ENCODE measurements at regions not wholly inside any gene's neighbourhood (a gene's known extent, or its start where the extent isn't known, plus 50 kb on each side); places are given as distances from the start of the nearest gene placed in this dataset.
A peak's percentile ranks its signal among the peaks of the same experiment; 100 is the strongest.

- no peaks in the 10 kb centered on the region for H3K27me3 ChIP-seq (ENCODE audit: control insufficient read depth, insufficient read depth, low read length)
- H3K36me3 ChIP-seq (ENCODE audit: control insufficient read depth, insufficient read depth, low read length) = no peaks in the 10 kb centered on the region
- no peaks in the 10 kb centered on the region for H3K9me3 ChIP-seq (replicated peaks; ENCODE audit: control insufficient read depth, low read depth, low read length)
- no peak for DNase-seq
- no peak overlapping the region for H3K4me3 ChIP-seq (ENCODE audit: low read length)
- H3K4me1 ChIP-seq (ENCODE audit: control insufficient read depth, insufficient read depth, low read length) = no peaks in the 10 kb centered on the region
- WGBS (ENCODE audit: insufficient coverage) = no CpG with 5 or more reads among the region's 1 CpG
- no peak overlapping the region for H3K27ac ChIP-seq (ENCODE audit: low read length)
These were observed 594.0 kb upstream of the UBE2E2 start for GRCh38 chr3:22609139-22609538.

GRCh38 chr3:22612927-22613326 is 590.2 kb upstream of the UBE2E2 start:
- Histone ChIP-seq H3K4me3 (ENCODE audit: low read length) (no peak overlapping the region), H3K36me3 (ENCODE audit: control insufficient read depth, insufficient read depth, low read length) (no peaks in the 10 kb centered on the region), H3K27me3 (ENCODE audit: control insufficient read depth, insufficient read depth, low read length) (no peaks in the 10 kb centered on the region), H3K27ac (ENCODE audit: low read length) (no peak overlapping the region), H3K9me3 (replicated peaks; ENCODE audit: control insufficient read depth, low read depth, low read length) (no peaks in the 10 kb centered on the region), H3K4me1 (ENCODE audit: control insufficient read depth, insufficient read depth, low read length) (no peaks in the 10 kb centered on the region)
- no peak for DNase-seq
- no CpG with 5 or more reads among the region's 4 CpGs for WGBS (ENCODE audit: insufficient coverage)

- H3K27ac ChIP-seq (ENCODE audit: low read length) = no peak overlapping the region
- WGBS (ENCODE audit: insufficient coverage) = 53% methylated on average over 2 of the region's 2 CpGs
- H3K27me3 ChIP-seq (ENCODE audit: control insufficient read depth, insufficient read depth, low read length) = no peaks in the 10 kb centered on the region
- H3K4me3 ChIP-seq (ENCODE audit: low read length) = no peak overlapping the region
- no peaks in the 10 kb centered on the region for H3K4me1 ChIP-seq (ENCODE audit: control insufficient read depth, insufficient read depth, low read length)
- no peak for DNase-seq
- no peaks in the 10 kb centered on the region for H3K9me3 ChIP-seq (replicated peaks; ENCODE audit: control insufficient read depth, low read depth, low read length)
- H3K36me3 ChIP-seq (ENCODE audit: control insufficient read depth, insufficient read depth, low read length) = no peaks in the 10 kb centered on the region
These were observed 587.3 kb upstream of the UBE2E2 start for GRCh38 chr3:22615790-22616189.

GRCh38 chr3:22617372-22617771 is 585.8 kb upstream of the UBE2E2 start:
- Histone ChIP-seq H3K27me3 (ENCODE audit: control insufficient read depth, insufficient read depth, low read length) (no peaks in the 10 kb centered on the region), H3K4me1 (ENCODE audit: control insufficient read depth, insufficient read depth, low read length) (no peaks in the 10 kb centered on the region), H3K27ac (ENCODE audit: low read length) (no peak overlapping the region), H3K36me3 (ENCODE audit: control insufficient read depth, insufficient read depth, low read length) (no peaks in the 10 kb centered on the region), H3K4me3 (ENCODE audit: low read length) (no peak overlapping the region), H3K9me3 (replicated peaks; ENCODE audit: control insufficient read depth, low read depth, low read length) (no peaks in the 10 kb centered on the region)
- no peak for DNase-seq
- no CpG with 5 or more reads among the region's 1 CpG for WGBS (ENCODE audit: insufficient coverage)

- no peak overlapping the region for H3K27ac ChIP-seq (ENCODE audit: low read length)
- no peak overlapping the region for H3K4me3 ChIP-seq (ENCODE audit: low read length)
- WGBS (ENCODE audit: insufficient coverage) = no CpG with 5 or more reads among the region's 1 CpG
- H3K9me3 ChIP-seq (replicated peaks; ENCODE audit: control insufficient read depth, low read depth, low read length) = no peaks in the 10 kb centered on the region
- H3K36me3 ChIP-seq (ENCODE audit: control insufficient read depth, insufficient read depth, low read length) = no peaks in the 10 kb centered on the region
- H3K4me1 ChIP-seq (ENCODE audit: control insufficient read depth, insufficient read depth, low read length) = no peaks in the 10 kb centered on the region
- no peak for DNase-seq
- H3K27me3 ChIP-seq (ENCODE audit: control insufficient read depth, insufficient read depth, low read length) = no peaks in the 10 kb centered on the region
These were observed 582.6 kb upstream of the UBE2E2 start for GRCh38 chr3:22620498-22620897.

- no peak overlapping the region for H3K27ac ChIP-seq (ENCODE audit: low read length)
- H3K4me1 ChIP-seq (ENCODE audit: control insufficient read depth, insufficient read depth, low read length) = no peaks in the 10 kb centered on the region
- no peaks in the 10 kb centered on the region for H3K27me3 ChIP-seq (ENCODE audit: control insufficient read depth, insufficient read depth, low read length)
- H3K4me3 ChIP-seq (ENCODE audit: low read length) = no peak overlapping the region
- WGBS (ENCODE audit: insufficient coverage) = 80% methylated on average over 1 of the region's 4 CpGs
- H3K9me3 ChIP-seq (replicated peaks; ENCODE audit: control insufficient read depth, low read depth, low read length) = peaks cover 2% of the 10 kb centered on the region
- H3K36me3 ChIP-seq (ENCODE audit: control insufficient read depth, insufficient read depth, low read length) = no peaks in the 10 kb centered on the region
- DNase-seq = no peak
These were observed 581.8 kb upstream of the UBE2E2 start for GRCh38 chr3:22621205-22621809.

- 82% methylated on average over 3 of the region's 3 CpGs for WGBS (ENCODE audit: insufficient coverage)
- DNase-seq = no peak
- Histone ChIP-seq H3K27me3 (ENCODE audit: control insufficient read depth, insufficient read depth, low read length) (no peaks in the 10 kb centered on the region), H3K36me3 (ENCODE audit: control insufficient read depth, insufficient read depth, low read length) (no peaks in the 10 kb centered on the region), H3K27ac (ENCODE audit: low read length) (no peak overlapping the region), H3K9me3 (replicated peaks; ENCODE audit: control insufficient read depth, low read depth, low read length) (peaks cover 6% of the 10 kb centered on the region), H3K4me3 (ENCODE audit: low read length) (no peak overlapping the region), H3K4me1 (ENCODE audit: control insufficient read depth, insufficient read depth, low read length) (no peaks in the 10 kb centered on the region)
These were observed 575.1 kb upstream of the UBE2E2 start for GRCh38 chr3:22627993-22628499.

GRCh38 chr3:22632536-22632935 is 570.6 kb upstream of the UBE2E2 start:
- Histone ChIP-seq H3K27ac (ENCODE audit: low read length) (no peak overlapping the region), H3K4me3 (ENCODE audit: low read length) (no peak overlapping the region), H3K4me1 (ENCODE audit: control insufficient read depth, insufficient read depth, low read length) (no peaks in the 10 kb centered on the region), H3K36me3 (ENCODE audit: control insufficient read depth, insufficient read depth, low read length) (no peaks in the 10 kb centered on the region), H3K9me3 (replicated peaks; ENCODE audit: control insufficient read depth, low read depth, low read length) (no peaks in the 10 kb centered on the region), H3K27me3 (ENCODE audit: control insufficient read depth, insufficient read depth, low read length) (no peaks in the 10 kb centered on the region)
- WGBS (ENCODE audit: insufficient coverage) = 95% methylated on average over 2 of the region's 3 CpGs
- DNase-seq = no peak

- Histone ChIP-seq H3K27me3 (ENCODE audit: control insufficient read depth, insufficient read depth, low read length) (no peaks in the 10 kb centered on the region), H3K9me3 (replicated peaks; ENCODE audit: control insufficient read depth, low read depth, low read length) (no peaks in the 10 kb centered on the region), H3K27ac (ENCODE audit: low read length) (no peak overlapping the region), H3K4me1 (ENCODE audit: control insufficient read depth, insufficient read depth, low read length) (no peaks in the 10 kb centered on the region), H3K4me3 (ENCODE audit: low read length) (no peak overlapping the region), H3K36me3 (ENCODE audit: control insufficient read depth, insufficient read depth, low read length) (no peaks in the 10 kb centered on the region)
- DNase-seq = no peak
- no CpG with 5 or more reads among the region's 1 CpG for WGBS (ENCODE audit: insufficient coverage)
These were observed 568.7 kb upstream of the UBE2E2 start for GRCh38 chr3:22634433-22634832.

GRCh38 chr3:22659651-22660475 is 543.3 kb upstream of the UBE2E2 start:
- H3K27ac ChIP-seq (ENCODE audit: low read length) = no peak overlapping the region
- WGBS (ENCODE audit: insufficient coverage) = no CpG with 5 or more reads among the region's 1 CpG
- no peaks in the 10 kb centered on the region for H3K4me1 ChIP-seq (ENCODE audit: control insufficient read depth, insufficient read depth, low read length)
- H3K36me3 ChIP-seq (ENCODE audit: control insufficient read depth, insufficient read depth, low read length) = no peaks in the 10 kb centered on the region
- no peaks in the 10 kb centered on the region for H3K27me3 ChIP-seq (ENCODE audit: control insufficient read depth, insufficient read depth, low read length)
- H3K9me3 ChIP-seq (replicated peaks; ENCODE audit: control insufficient read depth, low read depth, low read length) = no peaks in the 10 kb centered on the region
- DNase-seq = peak; percentile 86
- H3K4me3 ChIP-seq (ENCODE audit: low read length) = no peak overlapping the region
